ENCODE measurements at regions not wholly inside any gene's neighbourhood (a gene's known extent, or its start where the extent isn't known, plus 50 kb on each side); places are given as distances from the start of the nearest gene placed in this dataset.

GRCh38 chr1:102715150-102715549 lies 393.2 kb downstream of the COL11A1 start:
- 91% methylated on average over 4 of the region's 4 CpGs for WGBS (ENCODE audit: low lambda C conversion rate, missing lambda C conversion rate)
- Histone ChIP-seq H2AFZ (no peak overlapping the region), H3K4me3 (no peak overlapping the region), H3K27me3 (no peaks in the 10 kb centered on the region), H3K4me1 (ENCODE audit: insufficient read depth) (no peaks in the 10 kb centered on the region), H3K9me3 (ENCODE audit: low read depth) (no peaks in the 10 kb centered on the region), H4K20me1 (ENCODE audit: insufficient read depth, poor library complexity, severe bottlenecking) (no peaks in the 10 kb centered on the region), H3K79me2 (no peaks in the 10 kb centered on the region), H3K27ac (no peak overlapping the region), H3K9me2 (replicated peaks; ENCODE audit: insufficient read depth) (no peaks in the 10 kb centered on the region), H3K4me2 (no peak overlapping the region), H3K36me3 (replicated peaks; ENCODE audit: insufficient read depth, low read depth) (no peaks in the 10 kb centered on the region)
- no peak for DNase-seq (ENCODE audit: low spot score)
- no peak for TF ChIP-seq EZH2phosphoT487 (IDR thresholded peaks at IDR 0.05; ENCODE audit: low read depth, severe bottlenecking, unreplicated experiment)
- TF ChIP-seq EZH2 (IDR thresholded peaks at IDR 0.05; ENCODE audit: borderline replicate concordance), result no peak
- no peak for TF ChIP-seq CTCF (IDR thresholded peaks at IDR 0.05; ENCODE audit: poor library complexity)

DNA sequence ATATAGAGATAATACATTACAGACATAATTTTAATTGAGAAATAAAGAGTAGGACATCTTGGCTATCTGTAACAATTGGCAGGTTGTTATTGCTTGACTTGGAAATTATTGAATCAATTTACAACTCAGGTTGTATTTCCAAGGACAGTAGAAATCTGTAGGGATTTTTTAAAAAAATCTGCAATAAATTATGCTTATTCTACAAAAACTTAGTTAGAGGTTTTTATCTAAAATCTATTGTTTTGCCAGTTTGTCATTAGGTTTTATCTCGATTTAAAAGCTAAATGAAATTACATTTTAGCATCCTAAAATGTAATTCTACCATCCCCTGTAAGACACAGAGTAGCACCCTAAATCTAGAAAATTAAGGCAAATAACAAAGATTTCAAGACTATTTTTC lies 408.8 kb downstream of the COL11A1 start:
- Histone ChIP-seq H3K4me3 (no peak overlapping the region), H3K9me2 (replicated peaks; ENCODE audit: insufficient read depth) (no peaks in the 10 kb centered on the region), H3K4me2 (no peak overlapping the region), H3K9me3 (ENCODE audit: low read depth) (no peaks in the 10 kb centered on the region), H3K79me2 (no peaks in the 10 kb centered on the region), H2AFZ (no peak overlapping the region), H3K27ac (no peak overlapping the region), H3K4me1 (ENCODE audit: insufficient read depth) (no peaks in the 10 kb centered on the region), H3K27me3 (no peaks in the 10 kb centered on the region), H3K36me3 (replicated peaks; ENCODE audit: insufficient read depth, low read depth) (no peaks in the 10 kb centered on the region), H4K20me1 (ENCODE audit: insufficient read depth, poor library complexity, severe bottlenecking) (no peaks in the 10 kb centered on the region)
- TF ChIP-seq CTCF (IDR thresholded peaks at IDR 0.05; ENCODE audit: poor library complexity) (no peak), EZH2phosphoT487 (IDR thresholded peaks at IDR 0.05; ENCODE audit: low read depth, severe bottlenecking, unreplicated experiment) (no peak), EZH2 (IDR thresholded peaks at IDR 0.05; ENCODE audit: borderline replicate concordance) (no peak)
- WGBS (ENCODE audit: low lambda C conversion rate, missing lambda C conversion rate), result 74% methylated on average over 1 of the region's 1 CpG
- DNase-seq (ENCODE audit: low spot score), result no peak

DNA sequence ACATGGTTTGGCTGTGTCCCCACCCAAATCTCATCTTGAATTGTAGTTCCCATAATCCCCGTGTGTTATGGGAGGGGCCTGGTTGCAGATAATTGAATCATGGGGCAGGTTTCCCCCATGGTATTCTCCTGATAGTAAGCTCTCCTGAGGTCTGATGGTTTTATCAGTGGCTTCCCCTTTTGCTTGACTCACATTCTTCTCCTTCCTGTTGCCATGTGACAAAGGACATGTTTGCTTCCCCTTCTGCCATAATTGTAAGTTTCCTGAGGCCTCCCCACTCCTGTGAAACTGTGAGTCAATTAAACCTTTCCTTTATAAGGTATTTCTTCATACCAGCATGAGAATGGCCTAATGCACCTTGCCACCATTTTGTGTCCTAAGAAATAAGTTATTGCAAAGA lies 415.0 kb downstream of the COL11A1 start:
- no peak for DNase-seq (ENCODE audit: low spot score)
- H3K9me2 ChIP-seq (replicated peaks; ENCODE audit: insufficient read depth), result no peaks in the 10 kb centered on the region
- no peaks in the 10 kb centered on the region for H3K36me3 ChIP-seq (replicated peaks; ENCODE audit: insufficient read depth, low read depth)
- TF ChIP-seq EZH2phosphoT487 (IDR thresholded peaks at IDR 0.05; ENCODE audit: low read depth, severe bottlenecking, unreplicated experiment) (no peak), EZH2 (IDR thresholded peaks at IDR 0.05; ENCODE audit: borderline replicate concordance) (no peak), CTCF (IDR thresholded peaks at IDR 0.05; ENCODE audit: poor library complexity) (no peak)
- H3K4me3 ChIP-seq, result no peak overlapping the region
- H3K79me2 ChIP-seq, result no peaks in the 10 kb centered on the region
- H2AFZ ChIP-seq, result no peak overlapping the region
- H3K27me3 ChIP-seq, result no peaks in the 10 kb centered on the region
- no peak overlapping the region for H3K4me2 ChIP-seq
- 81% methylated on average over 1 of the region's 1 CpG for WGBS (ENCODE audit: low lambda C conversion rate, missing lambda C conversion rate)
- no peaks in the 10 kb centered on the region for H3K9me3 ChIP-seq (ENCODE audit: low read depth)
- no peaks in the 10 kb centered on the region for H3K4me1 ChIP-seq (ENCODE audit: insufficient read depth)
- no peaks in the 10 kb centered on the region for H4K20me1 ChIP-seq (ENCODE audit: insufficient read depth, poor library complexity, severe bottlenecking)
- no peak overlapping the region for H3K27ac ChIP-seq

DNA sequence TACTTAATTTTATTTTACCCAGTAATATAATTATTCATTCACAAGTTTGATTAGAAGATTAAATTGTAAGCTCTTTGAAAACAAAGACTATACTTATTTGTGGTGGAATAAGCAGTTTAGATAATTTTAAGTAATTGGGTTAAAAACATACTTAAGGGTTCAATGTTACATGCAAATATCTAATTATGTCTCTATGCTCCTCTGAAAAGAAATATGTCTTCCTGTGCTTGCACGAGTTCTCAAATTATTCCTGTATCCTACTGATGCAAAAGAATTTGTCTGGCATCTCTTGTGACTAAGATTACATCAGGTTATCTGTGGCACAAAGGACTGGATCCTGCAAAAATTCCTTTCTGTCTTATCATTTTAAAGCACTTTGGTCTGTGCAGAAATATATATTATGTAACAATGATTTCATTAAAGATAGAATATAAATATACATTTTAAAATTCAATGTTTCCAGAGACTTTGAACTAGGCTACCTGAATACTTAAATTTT lies 416.7 kb downstream of the COL11A1 start:
- H2AFZ ChIP-seq, result no peak overlapping the region
- DNase-seq (ENCODE audit: low spot score), result no peak
- no peak overlapping the region for H3K4me3 ChIP-seq
- no peaks in the 10 kb centered on the region for H3K9me3 ChIP-seq (ENCODE audit: low read depth)
- WGBS (ENCODE audit: low lambda C conversion rate, missing lambda C conversion rate), result 67% methylated on average over 1 of the region's 1 CpG
- H3K36me3 ChIP-seq (replicated peaks; ENCODE audit: insufficient read depth, low read depth), result no peaks in the 10 kb centered on the region
- H3K4me1 ChIP-seq (ENCODE audit: insufficient read depth), result no peaks in the 10 kb centered on the region
- H3K79me2 ChIP-seq, result no peaks in the 10 kb centered on the region
- H3K27ac ChIP-seq, result no peak overlapping the region
- TF ChIP-seq EZH2phosphoT487 (IDR thresholded peaks at IDR 0.05; ENCODE audit: low read depth, severe bottlenecking, unreplicated experiment), result no peak
- TF ChIP-seq CTCF (IDR thresholded peaks at IDR 0.05; ENCODE audit: poor library complexity), result no peak
- TF ChIP-seq EZH2 (IDR thresholded peaks at IDR 0.05; ENCODE audit: borderline replicate concordance), result no peak
- no peak overlapping the region for H3K4me2 ChIP-seq
- H4K20me1 ChIP-seq (ENCODE audit: insufficient read depth, poor library complexity, severe bottlenecking), result no peaks in the 10 kb centered on the region
- no peaks in the 10 kb centered on the region for H3K27me3 ChIP-seq
- H3K9me2 ChIP-seq (replicated peaks; ENCODE audit: insufficient read depth), result no peaks in the 10 kb centered on the region
